GM12865 (cell line): ENCODE measurements at regions not wholly inside any gene's neighbourhood (a gene's known extent, or its start where the extent isn't known, plus 50 kb on each side); places are given as distances from the start of the nearest gene placed in this dataset.

ENCODE experiments used
- DNase-seq: peaks from one replicate; pipeline ENCODE4 v3.0.0; 2010; ENCODE audit warnings: low read depth
- H3K4me3 ChIP-seq: 2 replicates; pipeline ENCODE4 v1.5.1; 2011; ENCODE audit warnings: mild to moderate bottlenecking, low read depth, low read length, control low read depth
- CTCF ChIP-seq: IDR thresholded peaks from 2 replicates; pipeline ENCODE4 v1.5.1; 2011; ENCODE audit warnings: low read length, control low read depth, low read depth, inconsistent platforms; ENCODE audit not compliant: insufficient read depth; ENCODE audit errors: missing control alignments

GRCh38 chr4:156659983-156660382 lies 311.6 kb downstream of the PDGFC start:
- TF ChIP-seq CTCF: no peak
- DNase-seq: no peak
- no peak overlapping the region for H3K4me3 ChIP-seq

GRCh38 chr4:156659570-156659969 lies 312.0 kb downstream of the PDGFC start:
- no peak for DNase-seq
- no peak overlapping the region for H3K4me3 ChIP-seq
- no peak for TF ChIP-seq CTCF

GRCh38 chr4:156656896-156657295 lies 314.7 kb downstream of the PDGFC start:
- no peak for DNase-seq
- TF ChIP-seq CTCF: no peak

GRCh38 chr4:156654410-156654809 lies 317.2 kb downstream of the PDGFC start:
- TF ChIP-seq CTCF: no peak
- H3K4me3 ChIP-seq: no peak overlapping the region
- DNase-seq: no peak

More at GRCh38 chr4:156656896-156657295, 314.7 kb downstream of the PDGFC start:
- no peak overlapping the region for H3K4me3 ChIP-seq

GRCh38 chr4:156643826-156644225 lies 327.8 kb downstream of the PDGFC start:
- no peak overlapping the region for H3K4me3 ChIP-seq
- no peak for DNase-seq
- TF ChIP-seq CTCF: no peak

GRCh38 chr4:156642161-156642560 lies 329.4 kb downstream of the PDGFC start:
- no peak overlapping the region for H3K4me3 ChIP-seq
- DNase-seq: no peak
- no peak for TF ChIP-seq CTCF

GRCh38 chr4:156638925-156639605 lies 332.5 kb downstream of the PDGFC start:
- no peak overlapping the region for H3K4me3 ChIP-seq
- TF ChIP-seq CTCF: no peak
- DNase-seq: no peak
